OCI-LY1 (cell line): ENCODE measurements at regions not wholly inside any gene's neighbourhood (a gene's known extent, or its start where the extent isn't known, plus 50 kb on each side); places are given as distances from the start of the nearest gene placed in this dataset.
"Not testable (repeated sequence)": the region's sequence is repeated elsewhere in the genome, so short reads cannot be mapped to it uniquely, and the experiment has no call there.

Experiments
- H2AFZ ChIP-seq: fragments of 200-600 bp; sonication (generic), shearing (Covaris generic); 2 replicates; pipeline ENCODE4 v1.6.0; 2014; ENCODE audit warnings: antibody characterized with exemption, mild to moderate bottlenecking, low read length
- H3F3A ChIP-seq: fragments of 200-600 bp; sonication (generic), shearing (Covaris generic); 2 replicates; pipeline ENCODE4 v1.6.0; 2014; ENCODE audit warnings: mild to moderate bottlenecking, antibody characterized with exemption, low read length, moderate library complexity; ENCODE audit not compliant: insufficient read depth
- H3K27ac ChIP-seq: fragments of 200-600 bp; sonication (generic); 2 replicates; pipeline ENCODE4 v1.5.1; 2014; ENCODE audit warnings: low read length, mixed run types, mild to moderate bottlenecking, low read depth; ENCODE audit not compliant: poor library complexity, severe bottlenecking
- H3K27me3 ChIP-seq: fragments of 200-600 bp; sonication (generic); 2 replicates; pipeline ENCODE4 v1.6.0; 2014; ENCODE audit warnings: antibody characterized with exemption, mild to moderate bottlenecking, low read length, moderate library complexity; ENCODE audit not compliant: insufficient read depth
- H3K36me3 ChIP-seq: fragments of 200-600 bp; sonication (generic); 2 replicates; pipeline ENCODE4 v1.6.1; 2014; ENCODE audit warnings: mild to moderate bottlenecking, antibody characterized with exemption, low read length, moderate library complexity, mixed read lengths; ENCODE audit not compliant: insufficient read depth
- H3K4me1 ChIP-seq: fragments of 200-600 bp; sonication (generic); 2 replicates; pipeline ENCODE4 v1.5.1; 2014; ENCODE audit warnings: mild to moderate bottlenecking, low read length, moderate library complexity; ENCODE audit not compliant: insufficient read depth, severe bottlenecking
- H3K4me2 ChIP-seq: fragments of 200-600 bp; sonication (generic), shearing (Covaris generic); 2 replicates; pipeline ENCODE4 v1.6.1; 2014; ENCODE audit warnings: low read length
- H3K4me3 ChIP-seq: fragments of 200-600 bp; sonication (generic); 2 replicates; pipeline ENCODE4 v1.5.1; 2014; ENCODE audit warnings: low read length, low read depth, mild to moderate bottlenecking, mixed read lengths; ENCODE audit not compliant: poor library complexity, severe bottlenecking
- H3K79me2 ChIP-seq: fragments of 200-600 bp; shearing (Covaris generic); 2 replicates; pipeline ENCODE4 v1.6.1; 2016; ENCODE audit warnings: mixed run types, low read length, mixed read lengths; ENCODE audit not compliant: insufficient read depth
- H3K9ac ChIP-seq: fragments of 200-600 bp; sonication (generic), shearing (Covaris generic); 2 replicates; pipeline ENCODE4 v1.6.1; 2014; ENCODE audit warnings: mild to moderate bottlenecking, low read length, mixed read lengths
- H3K9me2 ChIP-seq: fragments of 200-600 bp; sonication (generic), shearing (Covaris generic); 2 replicates; pipeline ENCODE4 v1.6.1; 2014; ENCODE audit warnings: low read depth, mild to moderate bottlenecking, low read length, mixed read lengths
- H3K9me3 ChIP-seq: fragments of 200-600 bp; shearing (Covaris generic); 2 replicates; pipeline ENCODE4 v1.6.1; 2014; ENCODE audit warnings: low read length, mixed read lengths
- H4K20me1 ChIP-seq: fragments of 200-600 bp; sonication (generic), shearing (Covaris generic); 2 replicates; pipeline ENCODE4 v1.6.0; 2016; ENCODE audit warnings: mild to moderate bottlenecking, low read length; ENCODE audit not compliant: insufficient read depth
- TF ChIP-seq, protein P1 (sequence below): fragments of 200-600 bp; sonication (generic), shearing (Covaris generic); IDR thresholded peaks from 2 replicates; pipeline ENCODE4 v1.5.1; 2017; ENCODE audit warnings: mild to moderate bottlenecking, antibody characterized with exemption, low read length, moderate library complexity, mixed read lengths

DNA sequence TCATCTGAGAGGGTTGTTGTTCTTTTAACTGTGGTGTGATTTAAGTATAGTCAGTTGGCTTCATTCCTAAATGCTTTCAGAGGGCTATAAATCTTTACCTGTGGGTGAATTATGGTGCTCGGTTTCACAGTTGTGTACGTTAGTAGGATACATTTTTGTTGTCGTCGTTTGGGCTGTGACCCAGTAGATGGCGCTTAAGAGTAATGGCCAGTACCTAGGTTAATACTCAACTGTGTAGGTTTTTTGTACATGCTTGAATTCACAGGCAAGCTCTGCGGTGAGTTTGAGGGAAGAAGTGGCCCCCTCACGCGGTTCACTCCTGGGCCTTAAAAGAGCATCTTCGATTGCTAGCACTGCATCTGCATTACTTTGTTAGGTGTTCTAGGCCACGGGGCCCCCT lies 571.7 kb upstream of the TGIF2LX start:
- H3K4me2 ChIP-seq, H3K4me1 ChIP-seq, H3K9ac ChIP-seq, H2AFZ ChIP-seq, H4K20me1 ChIP-seq, H3K9me2 ChIP-seq, H3K79me2 ChIP-seq, H3K9me3 ChIP-seq, H3K36me3 ChIP-seq, H3K27ac ChIP-seq, H3K4me3 ChIP-seq, H3K27me3 ChIP-seq, H3F3A ChIP-seq: not testable (repeated sequence)
- TF ChIP-seq, protein P1, sequence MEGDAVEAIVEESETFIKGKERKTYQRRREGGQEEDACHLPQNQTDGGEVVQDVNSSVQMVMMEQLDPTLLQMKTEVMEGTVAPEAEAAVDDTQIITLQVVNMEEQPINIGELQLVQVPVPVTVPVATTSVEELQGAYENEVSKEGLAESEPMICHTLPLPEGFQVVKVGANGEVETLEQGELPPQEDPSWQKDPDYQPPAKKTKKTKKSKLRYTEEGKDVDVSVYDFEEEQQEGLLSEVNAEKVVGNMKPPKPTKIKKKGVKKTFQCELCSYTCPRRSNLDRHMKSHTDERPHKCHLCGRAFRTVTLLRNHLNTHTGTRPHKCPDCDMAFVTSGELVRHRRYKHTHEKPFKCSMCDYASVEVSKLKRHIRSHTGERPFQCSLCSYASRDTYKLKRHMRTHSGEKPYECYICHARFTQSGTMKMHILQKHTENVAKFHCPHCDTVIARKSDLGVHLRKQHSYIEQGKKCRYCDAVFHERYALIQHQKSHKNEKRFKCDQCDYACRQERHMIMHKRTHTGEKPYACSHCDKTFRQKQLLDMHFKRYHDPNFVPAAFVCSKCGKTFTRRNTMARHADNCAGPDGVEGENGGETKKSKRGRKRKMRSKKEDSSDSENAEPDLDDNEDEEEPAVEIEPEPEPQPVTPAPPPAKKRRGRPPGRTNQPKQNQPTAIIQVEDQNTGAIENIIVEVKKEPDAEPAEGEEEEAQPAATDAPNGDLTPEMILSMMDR: peak; percentile 8; the same call in 1 of the 2 replicates

DNA sequence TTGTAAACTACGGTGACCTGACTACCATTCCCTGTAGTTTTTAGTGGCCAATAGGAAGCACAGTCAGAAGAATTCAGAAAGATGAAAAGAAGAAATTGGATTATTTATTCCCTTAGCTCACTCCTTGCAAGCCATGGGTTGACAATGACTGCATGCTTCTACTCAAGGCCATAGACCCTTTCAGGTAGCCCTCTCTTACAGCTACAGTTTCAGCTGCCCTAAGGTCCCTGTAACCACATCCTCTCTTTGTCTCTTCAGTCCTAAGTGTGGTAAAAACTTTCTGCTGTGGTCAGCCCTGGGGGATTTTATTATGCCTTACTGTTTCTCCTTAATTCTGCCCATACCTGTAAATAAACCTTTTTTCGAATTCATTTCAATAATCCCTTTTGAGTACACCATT lies 551.8 kb upstream of the TGIF2LX start:
- not testable (repeated sequence) for H3K9ac ChIP-seq, H3K79me2 ChIP-seq, H3K27ac ChIP-seq, H3K9me3 ChIP-seq, H3K36me3 ChIP-seq, H3K4me2 ChIP-seq, H2AFZ ChIP-seq, H3K9me2 ChIP-seq, H3K4me3 ChIP-seq, H3K27me3 ChIP-seq, H3F3A ChIP-seq, H4K20me1 ChIP-seq, H3K4me1 ChIP-seq

DNA sequence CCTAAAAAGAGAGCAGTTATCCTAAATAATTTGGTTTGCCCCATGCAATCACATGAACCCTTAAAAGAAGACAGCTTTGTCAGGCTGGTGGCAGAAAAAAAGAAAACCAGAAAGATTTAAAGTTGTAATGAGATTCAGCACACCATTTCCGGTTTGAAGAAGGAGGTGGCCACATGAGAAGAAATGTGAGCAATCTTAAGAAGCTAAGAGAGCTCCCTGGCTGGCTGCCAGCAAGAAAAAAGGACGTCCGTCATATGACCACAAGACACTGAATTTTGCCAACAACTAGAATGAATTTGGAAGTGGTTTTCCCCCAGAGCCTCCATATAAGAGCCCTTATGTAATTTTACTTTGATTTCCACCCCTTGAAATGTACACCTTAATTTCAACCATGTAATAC lies 528.7 kb upstream of the TGIF2LX start:
- H3K27me3 ChIP-seq, H3K9ac ChIP-seq, H3K4me1 ChIP-seq, H4K20me1 ChIP-seq, H3K79me2 ChIP-seq, H3K36me3 ChIP-seq, H3F3A ChIP-seq, H3K4me3 ChIP-seq, H2AFZ ChIP-seq, H3K9me2 ChIP-seq, H3K4me2 ChIP-seq, H3K9me3 ChIP-seq, H3K27ac ChIP-seq: not testable (repeated sequence)

DNA sequence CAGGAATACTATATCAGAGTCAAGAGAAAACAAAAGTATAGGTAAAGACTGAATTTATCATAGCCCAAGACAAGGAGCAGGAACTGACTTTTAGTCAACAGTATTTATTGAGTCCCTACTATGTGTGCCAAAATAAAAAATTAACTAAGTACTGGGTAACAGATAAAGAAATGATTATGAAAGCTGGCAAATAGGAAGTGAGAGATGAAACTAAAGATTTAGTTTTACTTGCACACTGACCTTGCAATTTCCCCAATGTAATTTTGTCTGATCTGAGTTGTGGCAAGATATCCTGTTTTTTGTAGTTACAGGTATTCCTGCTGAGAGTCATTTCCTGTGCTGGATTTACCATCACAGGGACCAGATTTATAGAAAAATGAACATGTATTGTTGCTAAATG lies 518.9 kb upstream of the TGIF2LX start:
- H3K4me3 ChIP-seq, H3K36me3 ChIP-seq, H3K4me2 ChIP-seq, H3K27me3 ChIP-seq, H2AFZ ChIP-seq, H3K9ac ChIP-seq, H3K9me3 ChIP-seq, H3K4me1 ChIP-seq, H3K79me2 ChIP-seq, H3F3A ChIP-seq, H3K9me2 ChIP-seq, H3K27ac ChIP-seq, H4K20me1 ChIP-seq: not testable (repeated sequence)

DNA sequence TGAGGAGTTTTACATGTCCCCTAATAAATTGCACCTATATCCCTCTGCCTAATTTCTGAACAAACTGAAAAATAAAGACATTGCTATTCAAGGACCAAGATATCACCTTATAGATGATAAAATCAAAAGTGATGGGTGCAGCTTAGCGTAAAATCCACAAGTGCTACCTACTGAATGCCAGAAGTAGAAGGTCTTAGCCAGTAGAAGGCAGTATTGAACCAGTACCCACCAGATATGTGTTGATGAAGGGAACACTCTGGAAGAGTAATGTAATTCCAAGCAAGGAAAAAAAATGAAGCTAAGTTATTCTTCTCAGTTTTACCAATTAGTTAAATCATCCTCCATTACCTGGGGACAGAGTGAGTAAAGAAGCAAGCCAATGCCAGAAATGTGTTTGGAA lies 516.6 kb upstream of the TGIF2LX start:
- not testable (repeated sequence) for H4K20me1 ChIP-seq, H3K27me3 ChIP-seq, H3K9me2 ChIP-seq, H2AFZ ChIP-seq, H3K79me2 ChIP-seq, H3F3A ChIP-seq, H3K27ac ChIP-seq, H3K4me2 ChIP-seq, H3K4me3 ChIP-seq, H3K4me1 ChIP-seq, H3K9ac ChIP-seq, H3K36me3 ChIP-seq, H3K9me3 ChIP-seq

DNA sequence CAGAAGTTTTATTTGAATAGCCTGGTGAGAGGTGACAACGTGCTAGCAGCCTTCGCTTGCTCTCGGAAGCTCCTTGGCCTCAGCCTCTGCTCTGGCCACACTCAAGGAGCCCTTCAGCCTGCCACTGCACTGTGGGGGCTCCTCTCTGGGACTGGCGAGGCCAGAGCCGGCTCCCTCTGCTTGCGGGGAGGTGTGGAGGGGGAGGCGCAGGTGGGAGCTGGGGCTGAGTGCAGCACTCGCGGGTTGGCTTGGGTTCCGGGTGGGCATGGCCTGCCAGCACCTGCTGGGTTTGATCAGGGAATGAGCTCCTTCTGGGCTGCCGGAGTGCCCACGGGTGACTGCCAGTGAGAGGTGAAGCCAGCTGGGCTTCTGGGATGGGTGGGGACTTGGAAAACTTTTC lies 504.8 kb upstream of the TGIF2LX start:
- H3K27me3 ChIP-seq, H3K27ac ChIP-seq, H3K4me3 ChIP-seq, H3K9ac ChIP-seq, H3K79me2 ChIP-seq, H3F3A ChIP-seq, H2AFZ ChIP-seq, H4K20me1 ChIP-seq, H3K4me1 ChIP-seq, H3K9me2 ChIP-seq, H3K4me2 ChIP-seq, H3K36me3 ChIP-seq, H3K9me3 ChIP-seq: not testable (repeated sequence)

DNA sequence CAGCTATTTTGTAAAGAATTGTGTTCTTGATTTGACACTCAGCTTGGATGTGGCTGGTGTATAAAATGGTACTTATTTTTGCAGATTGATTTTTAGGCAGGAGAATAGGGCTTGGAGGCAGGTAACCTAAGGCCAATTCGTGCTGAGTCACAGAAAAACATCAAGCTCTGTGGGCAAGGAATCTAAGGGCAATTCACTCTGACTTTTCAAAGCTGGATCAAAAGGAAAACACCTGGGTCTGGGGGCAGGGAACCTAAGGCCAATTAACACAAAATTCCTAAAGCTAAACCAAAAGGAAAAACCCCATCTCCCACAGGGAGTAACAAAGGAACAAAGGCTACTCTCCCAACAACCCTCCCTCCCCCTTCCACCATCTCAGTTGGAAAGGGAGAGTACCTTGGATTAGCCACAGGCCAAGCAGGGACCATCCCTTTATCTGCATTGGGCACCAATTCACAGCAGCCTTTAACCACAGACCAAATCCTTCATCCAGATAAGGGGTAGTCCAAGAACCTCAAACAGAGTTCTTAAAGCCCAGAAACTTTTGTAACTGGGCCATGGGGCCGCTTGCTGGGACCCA lies 489.0 kb upstream of the TGIF2LX start:
- not testable (repeated sequence) for H2AFZ ChIP-seq, H3K9me3 ChIP-seq, H3K4me1 ChIP-seq, H3K9ac ChIP-seq, H3K4me3 ChIP-seq, H4K20me1 ChIP-seq, H3F3A ChIP-seq, H3K36me3 ChIP-seq, H3K9me2 ChIP-seq, H3K4me2 ChIP-seq, H3K27me3 ChIP-seq, H3K27ac ChIP-seq, H3K79me2 ChIP-seq
